ENCODE measurements at regions not wholly inside any gene's neighbourhood (a gene's known extent, or its start where the extent isn't known, plus 50 kb on each side); places are given as distances from the start of the nearest gene placed in this dataset.
"Not testable (repeated sequence)": the region's sequence is repeated elsewhere in the genome, so short reads cannot be mapped to it uniquely, and the experiment has no call there.

GRCh38 chr20:11513241-11513745, 404.4 kb upstream of the BTBD3 start:
- TF ChIP-seq CTCF (IDR thresholded peaks at IDR 0.05; ENCODE audit: insufficient read depth, low read depth, low read length); EZH2 (IDR thresholded peaks at IDR 0.05; ENCODE audit: insufficient read depth, low read length): not testable (repeated sequence)
